ENCODE measurements at regions not wholly inside any gene's neighbourhood (a gene's known extent, or its start where the extent isn't known, plus 50 kb on each side); places are given as distances from the start of the nearest gene placed in this dataset.

DNA sequence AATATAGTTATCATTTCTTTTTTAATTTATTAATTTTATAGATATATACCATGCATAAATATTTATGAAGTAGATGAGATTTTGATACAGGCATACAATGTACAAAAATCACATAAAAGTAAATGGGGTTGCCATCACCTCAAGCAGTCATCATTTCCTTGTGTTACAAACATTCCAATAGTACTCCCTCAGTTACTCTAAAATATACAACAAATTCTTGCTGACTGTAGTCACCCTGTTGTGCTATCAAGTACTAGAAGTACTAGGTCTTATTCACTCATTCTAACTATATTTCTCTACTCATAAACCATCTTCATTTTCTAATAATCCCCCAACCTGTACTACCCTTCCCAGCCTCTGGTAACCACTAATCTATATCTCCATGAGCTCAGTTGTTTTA lies 432.6 kb upstream of the SYT1 start:
- TF ChIP-seq SPI1 (IDR thresholded peaks at IDR 0.05; ENCODE audit: low read depth, low read length) (no peak), POLR2AphosphoS5 (IDR thresholded peaks at IDR 0.05; ENCODE audit: low read depth, low read length) (no peak), TAF1 (IDR thresholded peaks at IDR 0.05; ENCODE audit: low read depth, low read length) (no peak), POLR2A (IDR thresholded peaks at IDR 0.05; ENCODE audit: low read depth, low read length) (no peak)

All from GM12891 (cell line).